Esophagus squamous epithelium (tissue), 4 donors: ENCODE measurements at regions not wholly inside any gene's neighbourhood (a gene's known extent, or its start where the extent isn't known, plus 50 kb on each side); places are given as distances from the start of the nearest gene placed in this dataset.

Experiments used
- CTCF ChIP-seq, 6 experiments: fragments of 450-650 bp in 4 of 6; fragments of 200-600 bp in 2 of 6; sonication (generic) in 2 of 6; IDR thresholded peaks; one replicate each; pipeline ENCODE4 v1.5.1; 2016 to 2019; ENCODE audit warnings: antibody characterized with exemption in 6 of 6, mild to moderate bottlenecking in 4 of 6, moderate library complexity in 4 of 6
- POLR2A ChIP-seq, 4 donors: fragments of 450-650 bp; IDR thresholded peaks; one replicate each; pipeline ENCODE4 v1.6.1; 2017; ENCODE audit warnings: antibody characterized with exemption in 4 of 4, mild to moderate bottlenecking in 4 of 4, moderate library complexity in 3 of 4

- TF ChIP-seq CTCF (IDR thresholded peaks at IDR 0.05) (no peak), POLR2A (IDR thresholded peaks at IDR 0.05) (no peak)
Measured at GRCh38 chr9:2248768-2249265, 233.7 kb downstream of the SMARCA2 start.
